GM12878 (cell line): ENCODE measurements at regions not wholly inside any gene's neighbourhood (a gene's known extent, or its start where the extent isn't known, plus 50 kb on each side); places are given as distances from the start of the nearest gene placed in this dataset.

Experiments
- ATAC-seq: fragments of 200-7000 bp; cut with Tn5 transposase; 3 replicates; pipeline ENCODE4 v1.9.1; 2020; ENCODE audit warnings: mild to moderate bottlenecking, moderate library complexity
- BruUV-seq: library from RNA; stranded (reverse); fragments of 400-500 nt; replicated peaks from 2 replicates; lab custom pipeline; 2021; lab: Mats Ljungman, UMichigan
- CTCF ChIA-PET: fragments of 300-600 bp; sonication (Branson Sonifier 250); formaldehyde crosslinking; extraction: SDS; loops from one replicate; lab custom pipeline; 2021; ENCODE audit warnings: inconsistent platforms; lab: Yijun Ruan, JAX
- POLR2A ChIA-PET: fragments of 350-600 bp; formaldehyde crosslinking; extraction: SDS; loops from one replicate; lab custom pipeline; 2021; ENCODE audit warnings: inconsistent platforms; lab: Charles Lee
- RAD21 ChIA-PET: fragments of 300-600 bp; sonication (Branson Sonifier 250); formaldehyde crosslinking; loops from one replicate; lab custom pipeline; 2023; ENCODE audit warnings: antibody characterized with exemption; ENCODE audit not compliant: unreplicated experiment; lab: Charles Lee
- SMC1A ChIA-PET: fragments of 300-600 bp; sonication (Branson Sonifier 250); formaldehyde crosslinking; loops from one replicate; lab custom pipeline; 2023; ENCODE audit not compliant: unreplicated experiment, uncharacterized antibody; lab: Charles Lee
- DNase-seq: peaks from one replicate; pipeline ENCODE4 v3.0.0-alpha.2; 2011; ENCODE audit warnings: low read depth, low spot score
- FAIRE-seq: peaks from 3 replicates; lab custom pipeline; 2011; peaks lifted over from hg19 to GRCh38; lab: Jason Lieb, UNC
- H2AFZ ChIP-seq: 2 replicates; pipeline ENCODE4 v1.6.0; 2011; ENCODE audit warnings: low read depth, low read length, control low read depth; ENCODE audit not compliant: control insufficient read depth
- H3K27ac ChIP-seq: 2 replicates; pipeline ENCODE4 v1.5.1; 2011; ENCODE audit warnings: control low read depth; ENCODE audit not compliant: control insufficient read depth, insufficient read depth
- H3K27me3 ChIP-seq, 2 experiments: replicated peaks in 1 of 2; 2 replicates each; pipeline versions ENCODE4 v1.6.0 to v1.6.1; 2011; ENCODE audit warnings: low read length in 1 of 2; ENCODE audit not compliant: control insufficient read depth in 2 of 2, insufficient read depth in 2 of 2
- H3K36me3 ChIP-seq, 2 experiments: 2 replicates each; pipeline ENCODE4 v1.5.1; 2011; ENCODE audit warnings: low read length in 1 of 2; ENCODE audit not compliant: control insufficient read depth in 2 of 2, insufficient read depth in 2 of 2
- H3K4me1 ChIP-seq: 2 replicates; pipeline ENCODE4 v1.6.1; 2011; ENCODE audit warnings: mild to moderate bottlenecking, low read length, moderate library complexity, mixed read lengths; ENCODE audit not compliant: control insufficient read depth, insufficient read depth
- H3K4me2 ChIP-seq: 2 replicates; pipeline ENCODE4 v1.6.0; 2011; ENCODE audit warnings: control low read depth; ENCODE audit not compliant: control insufficient read depth, insufficient read depth
- H3K4me3 ChIP-seq: fragments of 200-600 bp; sonication (generic); 2 replicates; pipeline ENCODE4 v1.5.1; 2016
- H3K79me2 ChIP-seq: 2 replicates; pipeline ENCODE4 v1.6.0; 2011; ENCODE audit warnings: low read length; ENCODE audit not compliant: control insufficient read depth, insufficient read depth
- H3K9ac ChIP-seq: 2 replicates; pipeline ENCODE4 v1.8.0; 2011; ENCODE audit warnings: low read length, control low read depth, mixed read lengths; ENCODE audit not compliant: control insufficient read depth, insufficient read depth
- H3K9me3 ChIP-seq: replicated peaks from 3 replicates; pipeline ENCODE4 v1.5.1; 2011; ENCODE audit warnings: mild to moderate bottlenecking, low read length; ENCODE audit not compliant: control insufficient read depth, insufficient read depth
- H4K20me1 ChIP-seq: 2 replicates; pipeline ENCODE4 v1.6.0; 2011; ENCODE audit not compliant: control insufficient read depth, insufficient read depth
- BHLHE40 ChIP-seq, 2 experiments: fragments of 450-650 bp in 1 of 2; IDR thresholded peaks; 2 replicates each; pipeline ENCODE4 v1.6.1; 2011 to 2017; ENCODE audit warnings: low read depth in 2 of 2, borderline replicate concordance in 1 of 2, improper control_type of control experiment in 1 of 2, low read length in 1 of 2, mild to moderate bottlenecking in 1 of 2
- CHD2 ChIP-seq: IDR thresholded peaks from 2 replicates; pipeline ENCODE4 v1.6.1; 2011; ENCODE audit warnings: low read depth, low read length, improper control_type of control experiment, borderline replicate concordance
- EP300 ChIP-seq, 2 experiments: fragments of 150-350 bp in 1 of 2; IDR thresholded peaks; 2 replicates each; pipeline ENCODE4 v1.6.1; 2011 to 2012; ENCODE audit warnings: low read depth in 2 of 2, low read length in 2 of 2, borderline replicate concordance in 1 of 2, improper control_type of control experiment in 1 of 2, inconsistent platforms in 1 of 2; ENCODE audit not compliant: control insufficient read depth in 1 of 2
- FOS ChIP-seq: IDR thresholded peaks from 3 replicates; pipeline ENCODE4 v1.6.1; 2011; ENCODE audit warnings: borderline replicate concordance; ENCODE audit not compliant: insufficient read length; ENCODE audit errors: extremely low read depth
- FOXK2 ChIP-seq: fragments of 450-650 bp; IDR thresholded peaks from 2 replicates; pipeline ENCODE4 v1.6.1; 2017; ENCODE audit warnings: mild to moderate bottlenecking, moderate library complexity
- HDGF ChIP-seq: fragments of 450-650 bp; IDR thresholded peaks from 2 replicates; pipeline ENCODE4 v1.6.1; 2016; ENCODE audit warnings: antibody characterized with exemption
- KLF5 ChIP-seq: fragments of 450-650 bp; IDR thresholded peaks from 2 replicates; pipeline ENCODE4 v1.6.1; 2014; ENCODE audit warnings: mild to moderate bottlenecking; ENCODE audit not compliant: partially characterized antibody
- LARP7 ChIP-seq: fragments of 450-650 bp; IDR thresholded peaks from 2 replicates; pipeline ENCODE4 v1.6.1; 2017; ENCODE audit warnings: mild to moderate bottlenecking
- MEF2A ChIP-seq: IDR thresholded peaks from 2 replicates; pipeline ENCODE4 v1.6.1; 2011; ENCODE audit warnings: low read depth, mild to moderate bottlenecking, low read length, moderate library complexity; ENCODE audit not compliant: insufficient read depth
- MYB ChIP-seq: fragments of 150-350 bp; IDR thresholded peaks from 2 replicates; pipeline ENCODE4 v1.6.1; 2014; ENCODE audit warnings: mild to moderate bottlenecking, low read depth, low read length, borderline replicate concordance
- MYC ChIP-seq: IDR thresholded peaks from 2 replicates; pipeline ENCODE4 v1.6.1; 2011; ENCODE audit warnings: mild to moderate bottlenecking, low read length, moderate library complexity, inconsistent platforms; ENCODE audit not compliant: insufficient read depth, insufficient replicate concordance, insufficient read length, severe bottlenecking
- RBBP5 ChIP-seq: fragments of 200-600 bp; sonication (generic); conservative IDR thresholded peaks from 2 replicates; pipeline ENCODE4 v1.6.1; 2016
- SREBF1 ChIP-seq: IDR thresholded peaks from 2 replicates; pipeline ENCODE4 v1.6.1; 2012; ENCODE audit warnings: mild to moderate bottlenecking, low read length
- SRF ChIP-seq, 2 experiments: IDR thresholded peaks; 2 replicates each; pipeline ENCODE4 v1.6.1; 2011; ENCODE audit warnings: low read depth in 2 of 2, low read length in 2 of 2, mild to moderate bottlenecking in 1 of 2, moderate library complexity in 1 of 2
- TBL1XR1 ChIP-seq: IDR thresholded peaks from 2 replicates; pipeline ENCODE4 v1.6.1; 2012; ENCODE audit warnings: low read depth, low read length, improper control_type of control experiment
- YBX1 ChIP-seq: fragments of 450-650 bp; IDR thresholded peaks from 2 replicates; pipeline ENCODE4 v1.6.1; 2016; ENCODE audit warnings: antibody characterized with exemption
- WGBS: methylation state at CpG from one replicate; pipeline ENCODE4 v1.1.6; 2016; ENCODE audit warnings: low lambda C conversion rate; ENCODE audit not compliant: insufficient replicate concordance, insufficient coverage; ENCODE audit errors: missing lambda C conversion rate; 5-methylcytosine and 5-hydroxymethylcytosine counted together
- in situ Hi-C: fragments of 300-500 bp; cut with MboI; formaldehyde crosslinking; loops from 9 replicates; pipeline ENCODE4 v1.14.3; 2018; ENCODE audit warnings: mixed read lengths
- intact Hi-C: fragments of 100-400 bp; cut with micrococcal nuclease; formaldehyde crosslinking; loops from one replicate; pipeline ENCODE4 v1.14.2; 2022; ENCODE audit not compliant: unreplicated experiment
- TF ChIP-seq, protein P1 (sequence below): fragments of 450-650 bp; IDR thresholded peaks from 2 replicates; pipeline ENCODE4 v1.6.1; 2017; ENCODE audit warnings: mild to moderate bottlenecking
- TF ChIP-seq, protein P2 (sequence below), 3 experiments: IDR thresholded peaks in 2 of 3; conservative IDR thresholded peaks in 1 of 3; 2 replicates each; pipeline ENCODE4 v1.5.1; 2011; ENCODE audit warnings: low read depth in 3 of 3, low read length in 3 of 3, mild to moderate bottlenecking in 3 of 3, control low read depth in 2 of 3, moderate library complexity in 2 of 3, inconsistent platforms in 1 of 3, mixed read lengths in 1 of 3; ENCODE audit not compliant: control insufficient read depth in 2 of 3, insufficient read depth in 1 of 3; ENCODE audit errors: extremely low read depth in 1 of 3
- TF ChIP-seq, protein P3 (sequence below): IDR thresholded peaks from 2 replicates; pipeline ENCODE4 v1.6.1; 2011; ENCODE audit warnings: borderline replicate concordance, low read depth, mild to moderate bottlenecking, moderate library complexity, low read length; ENCODE audit not compliant: insufficient read depth, poor library complexity, severe bottlenecking
- TF ChIP-seq, protein P4 (sequence below): fragments of 450-650 bp; IDR thresholded peaks from 2 replicates; pipeline ENCODE4 v1.6.1; 2014; ENCODE audit warnings: mild to moderate bottlenecking

DNA sequence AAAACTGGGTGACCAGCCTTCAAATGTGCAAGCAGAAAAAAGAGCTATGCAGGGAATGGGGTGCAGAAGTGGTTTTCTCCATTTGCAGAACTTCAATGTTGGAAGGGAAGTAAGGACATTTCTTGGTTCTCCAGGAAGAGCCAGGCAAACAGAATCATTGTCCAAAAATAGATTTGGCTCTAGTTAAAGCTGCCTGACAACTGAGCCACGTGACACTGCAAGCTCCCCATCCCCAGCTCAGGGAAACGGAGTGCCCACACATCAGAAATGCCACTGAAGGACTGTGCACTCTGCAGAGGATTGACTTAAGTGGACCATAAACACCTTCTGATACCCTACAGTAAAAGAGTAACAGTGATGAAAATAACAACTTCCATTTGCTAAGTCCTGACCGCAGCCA is 195.6 kb upstream of the NSMCE3 start:
- BruUV-seq = no TSS peak
- ChIA-PET RAD21 (no interaction called here), SMC1A (no interaction called here), CTCF (no interaction called here), POLR2A (no interaction called here)
- Histone ChIP-seq H3K4me1 (no peaks in the 10 kb centered on the region), H3K4me3 (no peak overlapping the region), H2AFZ (no peak overlapping the region), H3K9me3 (no peaks in the 10 kb centered on the region), H3K27ac (no peak overlapping the region), H4K20me1 (no peaks in the 10 kb centered on the region), H3K79me2 (no peaks in the 10 kb centered on the region), H3K27me3 (no peaks in the 10 kb centered on the region), H3K9ac (no peak overlapping the region), H3K4me2 (no peak overlapping the region), H3K36me3 (no peaks in the 10 kb centered on the region)
- intact Hi-C loops = no loop called here
- ATAC-seq (no peak), DNase-seq (no peak), FAIRE-seq (no peak)
- WGBS = 7% methylated on average over 3 of the region's 3 CpGs
- in situ Hi-C loops = no loop called here
- TF ChIP-seq SREBF1 (no peak), HDGF (no peak), MYB (no peak), LARP7 (no peak), RBBP5 (no peak), MEF2A (no peak), BHLHE40 (IDR thresholded peaks at IDR 0.05; ENCODE audit: borderline replicate concordance in 1 of 2, low read depth in 2 of 2, low read length in 1 of 2) (no peak), FOXK2 (no peak), CHD2 (no peak), TBL1XR1 (no peak), EP300 (IDR thresholded peaks at IDR 0.05; ENCODE audit: borderline replicate concordance in 1 of 2, control insufficient read depth in 1 of 2, low read depth in 2 of 2, low read length in 2 of 2) (no peak), KLF5 (no peak), FOS (no peak), SRF (IDR thresholded peaks at IDR 0.05; ENCODE audit: low read depth in 2 of 2, low read length in 2 of 2) (no peak), MYC (no peak), YBX1 (no peak)
- TF ChIP-seq, protein P1, sequence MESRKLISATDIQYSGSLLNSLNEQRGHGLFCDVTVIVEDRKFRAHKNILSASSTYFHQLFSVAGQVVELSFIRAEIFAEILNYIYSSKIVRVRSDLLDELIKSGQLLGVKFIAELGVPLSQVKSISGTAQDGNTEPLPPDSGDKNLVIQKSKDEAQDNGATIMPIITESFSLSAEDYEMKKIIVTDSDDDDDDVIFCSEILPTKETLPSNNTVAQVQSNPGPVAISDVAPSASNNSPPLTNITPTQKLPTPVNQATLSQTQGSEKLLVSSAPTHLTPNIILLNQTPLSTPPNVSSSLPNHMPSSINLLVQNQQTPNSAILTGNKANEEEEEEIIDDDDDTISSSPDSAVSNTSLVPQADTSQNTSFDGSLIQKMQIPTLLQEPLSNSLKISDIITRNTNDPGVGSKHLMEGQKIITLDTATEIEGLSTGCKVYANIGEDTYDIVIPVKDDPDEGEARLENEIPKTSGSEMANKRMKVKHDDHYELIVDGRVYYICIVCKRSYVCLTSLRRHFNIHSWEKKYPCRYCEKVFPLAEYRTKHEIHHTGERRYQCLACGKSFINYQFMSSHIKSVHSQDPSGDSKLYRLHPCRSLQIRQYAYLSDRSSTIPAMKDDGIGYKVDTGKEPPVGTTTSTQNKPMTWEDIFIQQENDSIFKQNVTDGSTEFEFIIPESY = no peak
- TF ChIP-seq, protein P2, sequence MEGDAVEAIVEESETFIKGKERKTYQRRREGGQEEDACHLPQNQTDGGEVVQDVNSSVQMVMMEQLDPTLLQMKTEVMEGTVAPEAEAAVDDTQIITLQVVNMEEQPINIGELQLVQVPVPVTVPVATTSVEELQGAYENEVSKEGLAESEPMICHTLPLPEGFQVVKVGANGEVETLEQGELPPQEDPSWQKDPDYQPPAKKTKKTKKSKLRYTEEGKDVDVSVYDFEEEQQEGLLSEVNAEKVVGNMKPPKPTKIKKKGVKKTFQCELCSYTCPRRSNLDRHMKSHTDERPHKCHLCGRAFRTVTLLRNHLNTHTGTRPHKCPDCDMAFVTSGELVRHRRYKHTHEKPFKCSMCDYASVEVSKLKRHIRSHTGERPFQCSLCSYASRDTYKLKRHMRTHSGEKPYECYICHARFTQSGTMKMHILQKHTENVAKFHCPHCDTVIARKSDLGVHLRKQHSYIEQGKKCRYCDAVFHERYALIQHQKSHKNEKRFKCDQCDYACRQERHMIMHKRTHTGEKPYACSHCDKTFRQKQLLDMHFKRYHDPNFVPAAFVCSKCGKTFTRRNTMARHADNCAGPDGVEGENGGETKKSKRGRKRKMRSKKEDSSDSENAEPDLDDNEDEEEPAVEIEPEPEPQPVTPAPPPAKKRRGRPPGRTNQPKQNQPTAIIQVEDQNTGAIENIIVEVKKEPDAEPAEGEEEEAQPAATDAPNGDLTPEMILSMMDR (IDR thresholded peaks at IDR 0.05 in 2 of 3, conservative IDR thresholded peaks at IDR 0.05 in 1 of 3; ENCODE audit: control insufficient read depth in 2 of 3, extremely low read depth in 1 of 3, insufficient read depth in 1 of 3, low read depth in 3 of 3, low read length in 3 of 3) = no peak
- TF ChIP-seq, protein P3, sequence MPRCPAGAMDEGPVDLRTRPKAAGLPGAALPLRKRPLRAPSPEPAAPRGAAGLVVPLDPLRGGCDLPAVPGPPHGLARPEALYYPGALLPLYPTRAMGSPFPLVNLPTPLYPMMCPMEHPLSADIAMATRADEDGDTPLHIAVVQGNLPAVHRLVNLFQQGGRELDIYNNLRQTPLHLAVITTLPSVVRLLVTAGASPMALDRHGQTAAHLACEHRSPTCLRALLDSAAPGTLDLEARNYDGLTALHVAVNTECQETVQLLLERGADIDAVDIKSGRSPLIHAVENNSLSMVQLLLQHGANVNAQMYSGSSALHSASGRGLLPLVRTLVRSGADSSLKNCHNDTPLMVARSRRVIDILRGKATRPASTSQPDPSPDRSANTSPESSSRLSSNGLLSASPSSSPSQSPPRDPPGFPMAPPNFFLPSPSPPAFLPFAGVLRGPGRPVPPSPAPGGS = no peak
- TF ChIP-seq, protein P4, sequence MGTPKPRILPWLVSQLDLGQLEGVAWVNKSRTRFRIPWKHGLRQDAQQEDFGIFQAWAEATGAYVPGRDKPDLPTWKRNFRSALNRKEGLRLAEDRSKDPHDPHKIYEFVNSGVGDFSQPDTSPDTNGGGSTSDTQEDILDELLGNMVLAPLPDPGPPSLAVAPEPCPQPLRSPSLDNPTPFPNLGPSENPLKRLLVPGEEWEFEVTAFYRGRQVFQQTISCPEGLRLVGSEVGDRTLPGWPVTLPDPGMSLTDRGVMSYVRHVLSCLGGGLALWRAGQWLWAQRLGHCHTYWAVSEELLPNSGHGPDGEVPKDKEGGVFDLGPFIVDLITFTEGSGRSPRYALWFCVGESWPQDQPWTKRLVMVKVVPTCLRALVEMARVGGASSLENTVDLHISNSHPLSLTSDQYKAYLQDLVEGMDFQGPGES = no peak
